ENCODE measurements at regions not wholly inside any gene's neighbourhood (a gene's known extent, or its start where the extent isn't known, plus 50 kb on each side); places are given as distances from the start of the nearest gene placed in this dataset.
"Not testable (repeated sequence)": the region's sequence is repeated elsewhere in the genome, so short reads cannot be mapped to it uniquely, and the experiment has no call there.

GRCh38 chr21:16196001-16196400, 466.2 kb downstream of the USP25 start:
- Mint-ChIP-seq H3K27ac (peak overlapping the region; percentile 75), H3K9me3 (no peaks in the 10 kb centered on the region), H3K4me3 (no peak overlapping the region), H3K36me3 (ENCODE audit: low read depth) (no peaks in the 10 kb centered on the region), H3K27me3 (ENCODE audit: low read depth) (no peaks in the 10 kb centered on the region), H3K4me1 (ENCODE audit: low read depth) (peaks cover 12% of the 10 kb centered on the region)
- intact Hi-C loops (cut with micrococcal nuclease): loop anchor here (5.0 to 10.0 kb wide), 2 partner anchors 461 to 1416 kb away; partner anchors contain the start of gene BTG3
- DNase-seq: no peak
- CTCF ChIA-PET: interaction anchor here (0.7 kb wide), 1 partner anchor 11 kb away, joined by 3 read pairs; no protein-coding TSS in a partner anchor

GRCh38 chr21:16198546-16198945, 468.8 kb downstream of the USP25 start:
- H3K36me3 Mint-ChIP-seq (ENCODE audit: low read depth): no peaks in the 10 kb centered on the region
- H3K4me1 Mint-ChIP-seq (ENCODE audit: low read depth): peaks cover 12% of the 10 kb centered on the region
- H3K27me3 Mint-ChIP-seq (ENCODE audit: low read depth): peaks cover 2% of the 10 kb centered on the region
- no peak for DNase-seq
- CTCF ChIA-PET: no interaction called here
- no peak overlapping the region for H3K4me3 Mint-ChIP-seq
- intact Hi-C loops (cut with micrococcal nuclease): loop anchor here (5.0 to 10.0 kb wide), 2 partner anchors 464 to 1414 kb away; partner anchors contain the start of gene BTG3
- no peak overlapping the region for H3K27ac Mint-ChIP-seq
- H3K9me3 Mint-ChIP-seq: no peaks in the 10 kb centered on the region

- Mint-ChIP-seq H3K4me3 (no peak overlapping the region), H3K36me3 (ENCODE audit: low read depth) (no peaks in the 10 kb centered on the region), H3K27ac (no peak overlapping the region), H3K27me3 (ENCODE audit: low read depth) (peaks cover 2% of the 10 kb centered on the region), H3K4me1 (ENCODE audit: low read depth) (peaks cover 12% of the 10 kb centered on the region), H3K9me3 (no peaks in the 10 kb centered on the region)
- CTCF ChIA-PET: no interaction called here
- DNase-seq: no peak
- intact Hi-C loops (cut with micrococcal nuclease): loop anchor here (5.0 to 10.0 kb wide), 2 partner anchors 465 to 1413 kb away; partner anchors contain the start of gene BTG3
Observed at GRCh38 chr21:16199539-16199938, 469.8 kb downstream of the USP25 start.

- H3K36me3 Mint-ChIP-seq (ENCODE audit: low read depth): no peaks in the 10 kb centered on the region
- no peaks in the 10 kb centered on the region for H3K9me3 Mint-ChIP-seq
- DNase-seq: no peak
- H3K4me1 Mint-ChIP-seq (ENCODE audit: low read depth): peaks cover 12% of the 10 kb centered on the region
- H3K27me3 Mint-ChIP-seq (ENCODE audit: low read depth): peaks cover 2% of the 10 kb centered on the region
- CTCF ChIA-PET: interaction anchor here (1.1 kb wide), 1 partner anchor 21 kb away, joined by 3 read pairs; no protein-coding TSS in a partner anchor
- no peak overlapping the region for H3K27ac Mint-ChIP-seq
- H3K4me3 Mint-ChIP-seq: no peak overlapping the region
- intact Hi-C loops (cut with micrococcal nuclease): no loop called here
Observed at GRCh38 chr21:16201718-16202117, 471.9 kb downstream of the USP25 start.

GRCh38 chr21:16205527-16205926, 475.7 kb downstream of the USP25 start:
- intact Hi-C loops (cut with micrococcal nuclease): no loop called here
- Mint-ChIP-seq H3K9me3 (no peaks in the 10 kb centered on the region), H3K4me1 (ENCODE audit: low read depth) (no peaks in the 10 kb centered on the region), H3K27ac (no peak overlapping the region), H3K27me3 (ENCODE audit: low read depth) (peaks cover 2% of the 10 kb centered on the region), H3K36me3 (ENCODE audit: low read depth) (no peaks in the 10 kb centered on the region), H3K4me3 (no peak overlapping the region)
- CTCF ChIA-PET: no interaction called here
- no peak for DNase-seq

- intact Hi-C loops (cut with micrococcal nuclease): no loop called here
- Mint-ChIP-seq H3K9me3 (no peaks in the 10 kb centered on the region), H3K27me3 (ENCODE audit: low read depth) (no peaks in the 10 kb centered on the region), H3K4me3 (no peak overlapping the region), H3K27ac (no peak overlapping the region), H3K36me3 (ENCODE audit: low read depth) (no peaks in the 10 kb centered on the region), H3K4me1 (ENCODE audit: low read depth) (no peaks in the 10 kb centered on the region)
- CTCF ChIA-PET: no interaction called here
- DNase-seq: no peak
Observed at GRCh38 chr21:16211339-16212303, 481.8 kb downstream of the USP25 start.

GRCh38 chr21:16213518-16213917, 483.7 kb downstream of the USP25 start:
- DNase-seq: no peak
- H3K27me3 Mint-ChIP-seq (ENCODE audit: low read depth): no peaks in the 10 kb centered on the region
- H3K4me3 Mint-ChIP-seq: no peak overlapping the region
- intact Hi-C loops (cut with micrococcal nuclease): no loop called here
- no peaks in the 10 kb centered on the region for H3K36me3 Mint-ChIP-seq (ENCODE audit: low read depth)
- no peak overlapping the region for H3K27ac Mint-ChIP-seq
- CTCF ChIA-PET: no interaction called here
- no peaks in the 10 kb centered on the region for H3K9me3 Mint-ChIP-seq
- H3K4me1 Mint-ChIP-seq (ENCODE audit: low read depth): no peaks in the 10 kb centered on the region

- intact Hi-C loops (cut with micrococcal nuclease): no loop called here
- Mint-ChIP-seq H3K9me3 (no peaks in the 10 kb centered on the region), H3K27me3 (ENCODE audit: low read depth) (no peaks in the 10 kb centered on the region), H3K36me3 (ENCODE audit: low read depth) (no peaks in the 10 kb centered on the region), H3K4me3 (no peak overlapping the region), H3K4me1 (ENCODE audit: low read depth) (no peaks in the 10 kb centered on the region), H3K27ac (no peak overlapping the region)
- CTCF ChIA-PET: interaction anchor here (0.6 kb wide), 1 partner anchor 1173 kb away, joined by 5 read pairs; no protein-coding TSS in a partner anchor
- DNase-seq: no peak
Observed at GRCh38 chr21:16215193-16215592, 485.4 kb downstream of the USP25 start.

GRCh38 chr21:16215663-16216183, 485.9 kb downstream of the USP25 start:
- H3K36me3 Mint-ChIP-seq (ENCODE audit: low read depth): no peaks in the 10 kb centered on the region

GRCh38 chr21:16216288-16216962, 486.6 kb downstream of the USP25 start:
- Mint-ChIP-seq H3K4me1 (ENCODE audit: low read depth) (no peaks in the 10 kb centered on the region), H3K27me3 (ENCODE audit: low read depth) (no peaks in the 10 kb centered on the region), H3K27ac (no peak overlapping the region), H3K9me3 (no peaks in the 10 kb centered on the region), H3K36me3 (ENCODE audit: low read depth) (no peaks in the 10 kb centered on the region), H3K4me3 (no peak overlapping the region)
- CTCF ChIA-PET: no interaction called here
- no peak for DNase-seq
- intact Hi-C loops (cut with micrococcal nuclease): no loop called here

More at GRCh38 chr21:16215663-16216183, 485.9 kb downstream of the USP25 start:
- H3K4me3 Mint-ChIP-seq: no peak overlapping the region
- DNase-seq: no peak
- no peaks in the 10 kb centered on the region for H3K9me3 Mint-ChIP-seq
- CTCF ChIA-PET: interaction anchor here (0.6 kb wide), 1 partner anchor 1172 kb away, joined by 5 read pairs; no protein-coding TSS in a partner anchor
- H3K27me3 Mint-ChIP-seq (ENCODE audit: low read depth): no peaks in the 10 kb centered on the region
- intact Hi-C loops (cut with micrococcal nuclease): no loop called here
- H3K4me1 Mint-ChIP-seq (ENCODE audit: low read depth): no peaks in the 10 kb centered on the region
- no peak overlapping the region for H3K27ac Mint-ChIP-seq

- no peaks in the 10 kb centered on the region for H3K36me3 Mint-ChIP-seq (ENCODE audit: low read depth)
- CTCF ChIA-PET: no interaction called here
- no peak overlapping the region for H3K27ac Mint-ChIP-seq
- no peaks in the 10 kb centered on the region for H3K4me1 Mint-ChIP-seq (ENCODE audit: low read depth)
- intact Hi-C loops (cut with micrococcal nuclease): no loop called here
- H3K4me3 Mint-ChIP-seq: no peak overlapping the region
- no peak for DNase-seq
- H3K27me3 Mint-ChIP-seq (ENCODE audit: low read depth): no peaks in the 10 kb centered on the region
- H3K9me3 Mint-ChIP-seq: no peaks in the 10 kb centered on the region
Observed at GRCh38 chr21:16218682-16219343, 489.0 kb downstream of the USP25 start.

GRCh38 chr21:16224756-16225155, 495.0 kb downstream of the USP25 start:
- CTCF ChIA-PET: not testable (repeated sequence)

More at GRCh38 chr21:16224756-16225155, 495.0 kb downstream of the USP25 start:
- H3K4me1 Mint-ChIP-seq (ENCODE audit: low read depth); H3K27me3 Mint-ChIP-seq (ENCODE audit: low read depth); intact Hi-C loops (cut with micrococcal nuclease); H3K4me3 Mint-ChIP-seq; DNase-seq; H3K27ac Mint-ChIP-seq; H3K36me3 Mint-ChIP-seq (ENCODE audit: low read depth): not testable (repeated sequence)
- peaks cover 16% of the 10 kb centered on the region for H3K9me3 Mint-ChIP-seq
